ENCODE measurements at regions not wholly inside any gene's neighbourhood (a gene's known extent, or its start where the extent isn't known, plus 50 kb on each side); places are given as distances from the start of the nearest gene placed in this dataset.
"Not testable (repeated sequence)": the region's sequence is repeated elsewhere in the genome, so short reads cannot be mapped to it uniquely, and the experiment has no call there.

DNA sequence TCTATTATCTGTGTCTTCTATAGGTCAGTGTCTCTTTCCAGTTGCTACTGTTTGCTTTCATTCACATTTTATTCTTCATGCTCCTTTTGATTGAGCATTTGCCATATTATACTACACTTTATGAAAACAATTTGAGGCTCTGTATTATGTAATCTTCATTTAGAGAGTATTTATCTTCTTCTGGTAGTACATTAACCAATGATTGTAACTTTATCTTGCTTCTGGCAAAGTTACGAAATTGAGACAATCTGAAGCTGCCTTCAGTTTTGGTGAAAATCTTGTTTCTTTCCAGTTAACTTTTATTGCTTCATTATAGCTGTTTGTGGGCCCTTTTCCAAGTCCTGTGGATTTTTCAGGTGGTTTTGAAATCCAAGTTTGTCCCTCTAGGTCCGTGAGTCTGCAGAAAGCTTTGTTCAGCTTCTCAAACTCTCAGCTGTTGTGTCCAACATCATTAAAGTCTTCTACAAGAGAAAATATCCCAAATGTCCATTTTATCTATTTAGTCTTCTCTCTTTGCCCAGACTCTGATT, 1255.4 kb upstream of the SPRY2 start:
- DNase-seq: no peak

DNA sequence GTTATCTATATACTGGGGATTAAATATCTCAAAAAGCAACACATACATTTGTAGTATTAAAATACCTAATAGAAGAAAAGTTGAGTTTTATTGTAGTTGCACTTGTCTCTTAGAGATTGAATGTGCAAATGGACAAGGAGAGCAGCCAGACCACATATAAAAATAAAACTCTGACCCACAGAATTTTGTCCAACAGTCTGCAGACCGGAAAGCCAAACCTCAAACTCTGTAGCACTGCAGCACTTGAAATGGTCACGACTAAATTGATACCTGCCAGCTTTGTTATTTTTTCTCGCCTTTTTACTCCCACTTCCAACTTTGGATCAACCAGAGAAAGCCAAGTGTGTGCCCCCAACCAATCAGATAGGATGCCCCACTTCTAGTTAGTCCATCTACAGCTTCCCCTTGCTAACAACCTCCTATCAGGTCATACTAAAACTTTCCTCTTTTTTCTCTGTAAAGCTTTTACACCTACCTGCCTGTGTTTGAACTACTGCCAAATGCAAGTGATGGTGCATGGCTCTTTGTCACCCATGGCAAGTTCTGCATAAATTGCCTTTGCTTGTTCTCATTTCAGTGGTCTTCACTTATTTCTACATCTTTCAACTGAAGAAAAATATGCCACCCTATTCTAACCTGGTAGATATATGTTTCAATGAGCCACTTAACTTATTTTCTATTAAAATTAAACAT, 1250.7 kb upstream of the SPRY2 start:
- no peak for DNase-seq

DNA sequence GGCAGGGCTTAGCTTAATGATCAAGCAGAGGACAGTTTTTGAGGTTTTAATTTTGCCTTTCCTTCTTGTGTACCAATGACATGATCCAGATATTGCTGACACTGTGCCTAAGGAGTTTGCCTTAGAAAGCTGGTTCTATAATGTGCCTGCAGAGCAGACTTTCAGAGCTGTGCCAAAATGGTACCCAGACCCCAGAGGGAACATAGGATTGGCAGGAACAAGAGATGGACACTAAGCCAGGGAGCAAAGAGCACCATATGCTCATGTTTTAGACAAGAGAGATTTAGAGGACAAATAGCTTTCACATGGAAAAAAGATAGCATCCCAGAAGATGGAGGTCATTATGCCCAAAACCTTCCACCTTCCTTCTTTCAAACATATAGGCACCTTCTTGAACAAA, 1241.5 kb upstream of the SPRY2 start:
- DNase-seq: no peak

DNA sequence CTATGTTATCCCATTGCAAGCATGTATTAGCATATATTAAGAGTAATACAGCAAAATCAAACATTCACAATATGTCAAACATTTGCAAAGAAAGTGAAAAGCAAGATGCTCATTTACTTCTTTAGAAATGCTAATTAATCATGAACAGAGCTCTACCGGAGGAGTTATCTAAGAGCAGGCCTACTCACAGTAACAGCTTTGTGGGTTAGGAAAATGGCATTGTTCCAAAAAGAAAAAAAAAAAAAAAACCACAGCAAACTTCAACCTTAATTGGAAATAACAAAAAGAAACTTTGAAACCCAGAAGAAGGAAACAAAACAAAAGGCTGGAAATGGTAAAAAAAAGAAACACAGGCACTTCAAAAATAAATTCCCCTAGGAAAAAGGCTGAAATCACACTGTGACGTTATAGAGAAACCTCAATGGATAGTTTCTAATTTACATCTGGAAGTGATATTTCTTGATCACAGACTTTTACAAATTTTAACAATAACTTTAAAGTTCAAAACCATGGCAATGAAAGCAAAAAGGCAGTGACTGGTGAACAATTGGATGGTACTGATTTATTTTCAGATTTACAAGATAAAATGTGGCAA, 1236.8 kb upstream of the SPRY2 start:
- DNase-seq: no peak

DNA sequence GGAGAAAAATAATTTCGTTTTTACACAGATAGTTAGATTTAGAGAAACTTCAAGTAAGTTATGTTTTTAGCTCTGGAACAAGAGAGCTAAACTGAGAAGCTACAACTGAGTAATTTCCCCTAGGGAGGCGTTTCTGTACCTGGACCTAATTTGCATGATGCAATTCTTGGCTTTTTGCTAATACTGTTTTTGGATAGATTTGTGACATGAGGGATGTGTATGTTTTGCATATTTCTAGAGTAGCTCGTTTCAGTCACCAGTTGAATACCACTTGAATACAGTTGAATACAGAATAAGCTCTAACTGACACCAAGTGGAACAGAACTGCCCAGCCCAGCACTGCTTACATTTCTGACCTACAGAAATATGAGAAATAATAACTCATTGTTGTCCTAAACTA, 1227.9 kb upstream of the SPRY2 start:
- no peak for DNase-seq

DNA sequence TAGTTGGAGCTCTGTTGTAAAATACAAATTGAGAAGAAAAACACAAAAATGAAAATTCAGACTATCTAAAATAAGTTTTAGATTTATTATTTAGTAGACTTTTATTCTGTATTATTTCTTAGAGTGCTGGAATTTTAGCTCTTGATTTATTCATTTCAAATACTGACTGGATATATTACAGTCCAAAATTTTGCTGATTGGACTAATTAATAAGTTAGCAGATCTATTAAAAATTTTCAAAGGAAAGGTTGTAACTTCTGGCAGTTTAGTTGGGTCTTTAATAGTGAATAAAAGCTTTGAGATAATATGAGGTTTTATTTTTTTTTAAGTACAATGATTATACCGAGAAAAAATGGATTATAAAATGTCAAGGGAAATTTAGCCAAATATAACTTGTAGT, 1224.9 kb upstream of the SPRY2 start:
- no peak for DNase-seq

DNA sequence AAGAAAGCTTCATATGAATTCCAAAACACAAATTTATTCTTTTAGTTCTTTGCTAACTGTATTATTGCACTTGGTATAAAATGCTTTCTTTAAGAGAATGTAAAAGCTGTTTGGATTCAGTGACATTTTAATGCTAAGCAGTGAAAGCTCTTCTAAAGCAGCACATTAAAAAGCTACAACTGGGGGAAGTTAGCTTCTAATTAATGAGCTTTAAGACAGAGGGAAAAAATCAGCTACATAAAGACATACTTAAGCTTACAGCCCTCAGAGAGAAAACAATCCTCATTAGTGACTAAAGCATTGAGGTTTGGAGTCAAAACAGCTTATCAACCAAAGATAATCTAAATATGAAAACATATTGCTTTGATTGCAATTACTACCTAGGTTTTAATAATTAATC, 1222.2 kb upstream of the SPRY2 start:
- DNase-seq: no peak

DNA sequence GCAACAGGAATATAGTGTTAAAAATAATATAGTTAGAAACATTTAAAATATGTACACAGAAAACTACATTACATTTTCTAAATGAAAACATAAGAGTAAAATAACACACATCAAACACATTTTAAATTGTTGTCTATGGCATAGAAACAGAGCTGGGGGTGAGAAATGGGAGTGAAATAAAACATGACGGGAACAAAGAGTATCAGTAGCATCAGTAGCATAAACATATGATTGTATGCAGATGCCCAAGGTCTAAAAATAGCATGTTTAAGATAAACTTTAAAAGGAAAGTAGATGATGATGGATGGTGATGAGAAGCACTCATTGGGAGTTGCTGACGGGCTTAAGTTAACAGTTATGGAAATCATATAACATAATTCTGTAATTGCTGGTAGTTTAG, 1221.7 kb upstream of the SPRY2 start:
- DNase-seq: no peak

DNA sequence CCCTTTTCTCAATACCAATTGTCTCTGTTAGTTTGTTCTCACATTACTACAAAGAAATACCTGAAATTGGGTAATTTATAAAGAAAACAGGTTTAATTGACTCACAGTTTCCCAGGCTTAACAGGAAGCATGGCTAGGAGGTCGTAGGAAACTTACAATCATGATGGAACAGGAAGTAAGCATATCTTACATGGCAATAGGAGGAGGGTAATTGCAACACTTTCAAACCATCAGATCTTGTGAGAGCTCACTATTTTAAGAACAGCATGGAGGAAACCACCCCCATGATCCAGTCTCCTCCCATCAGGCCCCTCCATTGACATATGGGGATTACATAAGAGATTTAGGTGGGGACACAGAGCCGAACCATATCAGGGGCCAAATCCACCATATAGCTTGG, 1210.1 kb upstream of the SPRY2 start:
- no peak for DNase-seq

DNA sequence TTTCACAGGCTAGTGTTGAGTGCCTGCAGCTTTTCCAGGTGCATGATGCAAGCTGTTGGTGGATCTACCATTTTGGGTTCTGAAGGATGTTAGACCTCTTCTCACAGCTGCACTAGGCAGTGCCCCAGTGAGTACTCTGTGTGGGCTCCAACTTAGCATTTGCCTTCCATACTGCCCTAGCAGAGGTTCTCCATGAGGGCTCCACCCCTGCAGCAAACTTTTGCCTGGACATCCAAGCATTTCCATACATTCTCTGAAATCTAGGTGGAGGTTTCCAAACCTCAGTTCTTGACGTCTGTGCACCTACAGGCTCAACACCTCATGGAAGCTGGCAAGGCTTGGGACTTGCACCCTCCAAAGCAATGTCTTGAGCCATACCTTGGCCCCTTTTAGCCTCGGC, 1205.4 kb upstream of the SPRY2 start:
- DNase-seq: not testable (repeated sequence)

DNA sequence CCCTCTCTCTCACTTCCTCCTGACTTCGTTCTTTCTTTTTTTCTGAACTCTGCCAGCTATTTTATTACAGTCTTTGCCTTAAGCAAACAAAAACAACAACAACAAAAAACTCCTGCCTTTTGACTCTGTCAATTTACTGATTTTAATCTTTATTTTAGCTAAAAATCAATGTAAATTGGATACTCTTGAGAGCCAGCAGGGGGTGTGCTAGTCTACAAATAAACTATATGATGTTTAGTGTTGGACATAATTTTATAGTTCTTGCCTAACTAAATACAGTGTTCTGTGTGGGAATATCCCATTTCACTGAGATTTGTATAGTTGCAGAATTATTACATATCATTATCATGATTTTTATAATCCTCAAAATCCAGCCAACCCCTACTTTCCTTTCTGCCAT, 1199.9 kb upstream of the SPRY2 start:
- DNase-seq: no peak

DNA sequence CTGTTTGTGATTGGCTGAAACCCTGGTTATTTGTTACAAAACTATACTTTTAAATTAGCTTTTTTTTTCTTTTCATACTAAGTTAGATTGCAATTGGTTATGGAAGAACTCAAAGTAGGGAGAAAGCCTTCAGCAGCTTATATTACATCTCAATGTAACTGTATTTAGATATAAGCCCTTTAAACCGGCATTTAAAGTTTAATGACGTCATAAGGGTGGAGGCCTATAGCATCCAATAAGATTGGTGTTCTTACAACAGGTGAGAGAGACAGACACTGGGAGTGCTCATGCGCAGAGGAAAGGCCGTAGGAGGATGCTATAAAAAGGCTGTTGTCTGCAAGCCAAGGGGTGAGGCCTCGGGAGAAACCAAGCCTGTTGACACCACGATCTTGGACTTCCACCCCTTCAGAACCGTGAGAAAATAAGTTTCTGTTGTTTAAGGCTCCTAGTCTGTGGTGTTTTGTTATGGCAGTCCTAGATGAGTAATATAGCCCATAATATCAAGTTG, 1198.8 kb upstream of the SPRY2 start:
- no peak for DNase-seq

DNA sequence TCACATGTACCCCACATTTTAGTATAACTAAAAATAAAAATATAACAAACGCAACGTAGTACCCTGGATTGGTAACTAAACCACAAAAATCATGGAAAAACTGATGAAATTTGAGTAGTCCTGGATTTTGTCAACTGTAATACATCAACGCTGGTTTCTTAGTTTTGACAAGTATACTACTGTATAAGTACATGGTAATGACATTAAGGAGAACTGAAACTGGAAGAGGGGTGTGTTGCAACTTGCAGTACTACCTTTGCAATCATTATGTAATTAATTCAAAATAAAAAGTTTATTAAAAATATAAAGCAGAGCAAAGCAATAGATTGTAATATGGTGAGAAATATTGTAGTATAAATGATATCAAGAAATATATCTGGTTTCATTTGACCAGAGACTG, 1158.0 kb upstream of the SPRY2 start:
- DNase-seq: no peak

DNA sequence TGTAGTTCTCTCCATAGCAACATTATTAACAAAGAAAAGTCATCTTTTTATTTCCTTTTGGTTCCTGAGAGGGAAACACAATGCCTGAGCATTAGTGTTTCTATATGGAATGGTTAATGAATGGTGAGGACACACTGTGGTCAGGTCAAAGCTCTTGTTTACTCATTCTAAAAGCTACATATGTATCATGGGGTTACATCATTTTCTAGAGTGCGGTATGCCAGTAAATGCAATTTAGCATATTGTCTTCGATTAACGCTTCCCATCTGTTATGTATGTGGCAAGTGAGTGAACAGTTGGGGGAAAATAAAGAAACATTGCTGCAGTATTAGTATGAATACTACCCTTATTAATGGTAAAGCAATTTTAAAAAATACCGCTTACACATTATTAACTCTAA, 1152.2 kb upstream of the SPRY2 start:
- no peak for DNase-seq

DNA sequence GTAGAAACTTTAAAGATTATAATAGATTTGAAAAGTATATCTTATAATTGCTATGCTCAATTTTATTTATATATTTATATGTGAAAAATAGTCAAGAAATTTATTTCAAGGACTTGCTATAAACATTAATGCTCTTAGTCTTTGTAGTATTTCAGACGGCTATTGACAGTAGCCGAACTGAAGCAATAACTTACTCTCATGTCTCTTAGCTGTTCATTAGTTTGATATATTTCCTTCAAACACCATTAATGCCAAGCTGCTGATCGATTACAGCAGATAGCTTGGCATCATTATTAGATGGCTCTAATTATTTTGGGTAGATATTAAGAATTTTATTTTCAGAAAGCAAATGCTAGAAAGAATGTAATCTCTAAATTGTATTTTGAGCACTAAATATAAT, 1151.5 kb upstream of the SPRY2 start:
- DNase-seq: no peak

DNA sequence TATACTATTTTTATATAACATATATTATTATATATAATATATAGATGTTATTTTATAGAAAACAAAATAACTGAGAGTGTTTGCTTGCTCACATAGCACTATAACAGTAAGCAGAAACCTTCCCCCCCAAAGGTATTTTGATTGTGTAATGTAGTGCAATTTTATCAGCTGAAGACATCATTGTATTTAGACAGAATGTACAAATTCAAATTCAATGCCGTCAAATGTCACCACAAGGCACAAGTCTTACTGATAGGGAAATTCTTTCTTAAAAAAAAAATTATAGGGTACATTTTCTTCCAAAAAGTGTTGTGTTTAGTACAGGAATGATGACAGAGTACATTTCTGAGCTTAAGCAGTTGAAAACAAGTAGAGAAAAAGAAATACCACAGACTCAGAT, 1147.1 kb upstream of the SPRY2 start:
- no peak for DNase-seq

DNA sequence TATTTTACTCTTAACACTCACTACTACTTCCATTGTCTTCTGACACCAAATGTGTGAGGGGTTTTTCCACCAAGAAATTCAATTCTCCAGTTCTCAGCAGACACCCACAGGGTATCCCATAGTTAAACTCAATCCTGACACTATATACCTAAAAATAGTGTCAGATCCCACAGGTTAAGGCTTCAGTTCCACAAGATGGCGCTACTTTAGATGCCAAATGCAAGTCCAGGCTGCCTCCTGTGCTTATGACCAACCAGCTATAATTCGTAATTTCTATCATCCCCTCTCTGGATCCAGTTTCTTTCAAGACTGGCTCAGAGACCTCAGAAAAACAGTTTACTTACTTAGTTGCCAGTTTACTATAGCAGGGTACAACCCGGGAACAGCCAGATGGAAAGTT, 1146.2 kb upstream of the SPRY2 start:
- no peak for DNase-seq

DNA sequence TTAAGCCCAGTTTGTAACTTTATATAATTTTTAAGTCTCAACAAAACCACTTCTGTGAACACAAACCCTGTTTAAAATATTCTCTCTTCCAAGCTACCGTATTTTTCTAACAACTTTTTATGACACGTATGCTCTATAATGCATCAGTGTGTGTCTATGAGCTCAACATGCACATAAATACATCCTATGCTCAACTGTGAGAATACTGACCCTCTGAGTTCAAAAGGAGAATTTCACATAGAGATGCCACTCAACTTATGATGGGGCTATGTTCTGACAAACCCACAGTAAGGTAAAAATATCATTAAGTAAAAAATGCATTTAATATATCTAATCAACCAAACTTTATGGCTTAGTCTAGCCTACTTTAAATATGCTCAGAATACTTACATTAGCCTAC, 1139.7 kb upstream of the SPRY2 start:
- DNase-seq: no peak

DNA sequence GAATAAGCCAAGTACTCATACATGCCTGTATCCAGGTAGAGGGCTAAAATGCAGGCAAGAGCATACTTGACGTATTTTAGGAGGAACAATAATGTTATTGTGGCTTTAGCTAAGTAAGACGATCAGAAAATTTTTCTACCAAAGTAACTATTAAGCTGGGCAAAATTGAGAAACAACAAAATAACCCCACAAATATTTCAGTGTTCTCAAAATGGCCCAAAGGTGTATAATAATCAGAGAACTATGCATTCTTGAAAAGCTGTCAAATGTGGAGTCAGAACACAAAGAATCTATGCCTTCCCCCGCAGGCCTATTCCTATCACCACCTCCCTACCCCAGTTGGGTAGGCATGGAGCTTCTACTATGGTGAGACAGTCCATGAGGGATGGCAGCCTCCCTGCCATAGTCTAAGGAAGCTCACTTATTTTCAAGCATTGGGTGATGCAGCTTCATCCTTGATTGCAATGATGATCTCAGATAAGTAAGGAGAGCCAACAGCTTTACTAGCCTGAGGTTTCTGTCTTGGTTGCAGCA, 1132.5 kb upstream of the SPRY2 start:
- no peak for DNase-seq

DNA sequence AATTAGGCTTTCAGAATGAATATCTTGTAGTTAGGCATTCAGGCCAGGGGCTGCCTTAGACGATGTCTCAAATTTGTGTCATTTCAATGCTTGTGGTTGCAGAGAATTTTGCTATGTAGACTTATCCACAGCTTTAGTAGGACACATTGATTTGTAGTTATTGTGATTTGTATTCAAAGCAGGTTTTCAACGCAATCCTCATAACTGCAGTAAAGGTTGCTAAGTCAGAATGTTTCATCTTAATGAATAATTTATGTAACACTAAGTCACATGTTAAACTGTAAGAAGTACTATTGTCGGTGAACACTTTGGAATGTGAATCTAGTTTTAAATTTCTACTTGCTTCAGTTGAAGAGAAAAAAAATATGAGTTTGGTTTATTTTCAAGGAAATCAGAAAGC, 1117.2 kb upstream of the SPRY2 start:
- no peak for DNase-seq

DNA sequence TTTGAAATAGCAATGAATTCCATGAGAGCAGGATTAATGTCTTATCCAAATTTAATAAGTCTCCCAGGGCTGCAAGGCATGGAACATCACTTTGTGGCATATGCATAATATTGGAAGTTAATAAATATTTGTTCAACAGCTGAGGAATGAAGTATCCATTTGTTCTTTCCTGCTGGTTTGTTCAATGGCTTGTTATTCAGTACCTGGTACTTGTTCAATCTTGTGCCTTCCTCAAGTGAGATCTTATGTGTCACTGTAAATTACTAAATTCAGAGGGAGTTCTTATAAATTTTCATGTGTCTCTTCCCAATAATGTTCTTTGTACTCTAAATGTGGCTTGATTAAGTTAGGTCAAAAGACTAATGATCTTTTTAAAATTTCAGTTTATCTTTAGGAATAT, 1105.5 kb upstream of the SPRY2 start:
- no peak for DNase-seq

DNA sequence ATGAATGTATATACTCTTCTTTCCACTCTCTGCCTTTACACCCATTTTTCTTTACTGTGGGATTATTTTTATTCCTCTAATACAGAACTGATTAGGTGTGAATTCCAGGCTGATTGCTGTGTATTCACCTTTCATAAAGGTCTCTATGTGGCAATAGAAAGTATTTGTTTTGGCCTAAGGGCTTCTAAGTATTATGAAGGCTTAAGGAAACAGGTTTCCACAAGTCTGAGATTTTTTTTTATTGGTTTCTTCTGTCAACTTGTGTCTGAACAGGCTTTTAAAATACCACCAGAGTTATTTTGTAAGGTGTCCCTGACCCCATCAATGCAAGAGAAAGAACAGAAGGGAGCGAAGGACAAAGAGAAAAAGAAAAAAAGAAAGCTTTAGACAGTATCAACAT, 1102.0 kb upstream of the SPRY2 start:
- DNase-seq: no peak

DNA sequence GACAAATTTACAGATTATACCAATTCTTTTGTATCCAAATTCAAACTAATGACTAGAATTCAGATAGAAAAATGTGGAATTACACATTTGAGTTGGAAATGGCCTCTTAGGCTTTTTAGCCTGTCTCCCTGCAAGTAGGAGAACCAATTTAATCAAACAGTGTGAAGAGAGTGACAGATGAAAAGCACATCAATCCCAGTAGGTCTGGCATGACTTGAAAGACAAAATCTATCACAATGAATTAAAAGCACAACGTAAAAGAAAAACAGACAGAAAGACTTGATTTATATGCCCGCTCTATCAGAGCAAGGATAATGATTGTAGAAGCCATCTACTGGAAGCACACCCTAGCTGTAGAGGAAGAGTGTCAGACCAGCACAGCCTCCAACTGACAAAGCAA, 1084.4 kb upstream of the SPRY2 start:
- no peak for DNase-seq

DNA sequence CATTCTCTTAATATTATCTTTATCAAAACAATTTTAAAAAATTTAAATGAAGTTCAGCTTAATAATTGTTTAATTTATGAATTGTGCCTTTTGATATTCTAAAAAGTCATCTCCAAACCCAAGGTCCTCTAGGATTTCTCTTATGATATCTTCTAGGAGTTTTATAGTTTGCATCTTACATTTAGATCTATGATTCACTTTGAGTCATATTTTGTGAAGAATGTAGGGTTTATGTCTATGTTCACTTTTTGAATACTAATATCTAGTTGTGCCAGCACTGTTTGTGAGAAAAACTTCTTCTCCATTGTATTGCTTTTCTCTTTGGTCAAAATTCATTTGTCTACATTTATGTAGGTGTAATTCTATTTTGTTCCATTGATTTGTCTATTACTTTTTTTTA, 1068.4 kb upstream of the SPRY2 start:
- no peak for DNase-seq

DNA sequence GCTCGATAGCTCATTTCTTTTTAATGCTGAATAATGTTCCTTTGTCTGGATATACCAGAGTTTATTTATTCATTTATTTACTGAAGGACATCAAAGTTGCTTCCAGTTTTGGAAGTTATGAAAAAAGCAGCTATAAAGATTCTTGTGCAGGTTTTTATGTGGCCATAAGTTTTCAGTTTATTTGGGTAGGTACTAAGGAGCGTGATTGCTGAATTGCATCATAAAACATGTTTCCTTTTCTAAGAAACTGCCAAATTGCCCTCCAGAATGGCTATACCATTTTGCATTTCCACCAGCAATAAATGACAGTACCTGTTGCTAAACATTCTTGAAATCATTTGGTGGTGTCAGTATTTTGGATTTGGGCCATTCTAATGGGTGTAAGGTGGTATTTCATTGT, 1067.7 kb upstream of the SPRY2 start:
- no peak for DNase-seq

All from activated gamma-delta T cell (primary cell).